Uterus (tissue), 3 donors: ENCODE measurements at regions not wholly inside any gene's neighbourhood (a gene's known extent, or its start where the extent isn't known, plus 50 kb on each side); places are given as distances from the start of the nearest gene placed in this dataset.

Experiments
- DNase-seq, 2 donors: peaks; one replicate each; pipeline ENCODE4 v3.0.0-alpha.2; 2019 to 2020
- H3K27ac ChIP-seq, 2 donors: fragments of 200-600 bp; sonication (generic); 1 replicate in 1 of 2; 2 replicates in 1 of 2; pipeline ENCODE4 v1.5.1; 2016 to 2018
- H3K27me3 ChIP-seq, 2 donors: fragments of 200-600 bp; sonication (generic); one replicate each; pipeline ENCODE4 v1.5.1; 2018 to 2019; ENCODE audit warnings: control low read depth in 1 of 2
- H3K36me3 ChIP-seq, 2 donors: fragments of 200-600 bp; sonication (generic); one replicate each; pipeline ENCODE4 v1.5.1; 2019; ENCODE audit warnings: control low read depth in 1 of 2
- H3K4me1 ChIP-seq, 2 donors: fragments of 200-600 bp; sonication (generic); one replicate each; pipeline ENCODE4 v1.5.1; 2018 to 2019; ENCODE audit warnings: control low read depth in 1 of 2
- H3K4me3 ChIP-seq, 2 donors: fragments of 200-600 bp; sonication (generic); 1 replicate in 1 of 2; 2 replicates in 1 of 2; pipeline ENCODE4 v1.5.1; 2018 to 2019; ENCODE audit warnings: mild to moderate bottlenecking in 1 of 2
- H3K9me3 ChIP-seq, 2 donors: fragments of 200-600 bp; sonication (generic); one replicate each; pipeline ENCODE4 v1.5.1; 2019; ENCODE audit warnings: control low read depth in 1 of 2
- POLR2A ChIP-seq, 2 donors: fragments of 450-650 bp; IDR thresholded peaks; one replicate each; pipeline ENCODE4 v1.6.1; 2016; ENCODE audit warnings: antibody characterized with exemption in 2 of 2, mild to moderate bottlenecking in 1 of 2, moderate library complexity in 1 of 2
- intact Hi-C: fragments of 100-400 bp; cut with DNase I; formaldehyde crosslinking; loops from one replicate; pipeline ENCODE4 v1.15.1; 2023; ENCODE audit warnings: low total_unique reads
- TF ChIP-seq, protein P1 (sequence below), 4 experiments: fragments of 200-600 bp in 2 of 4; fragments of 450-650 bp in 2 of 4; sonication (generic) in 2 of 4; IDR thresholded peaks; one replicate each; pipeline ENCODE4 v1.5.1; 2016 to 2019; ENCODE audit warnings: antibody characterized with exemption in 4 of 4, mild to moderate bottlenecking in 2 of 4, moderate library complexity in 1 of 4
- donor health status: DM: yes; HTN: yes; CAD: no.

DNA sequence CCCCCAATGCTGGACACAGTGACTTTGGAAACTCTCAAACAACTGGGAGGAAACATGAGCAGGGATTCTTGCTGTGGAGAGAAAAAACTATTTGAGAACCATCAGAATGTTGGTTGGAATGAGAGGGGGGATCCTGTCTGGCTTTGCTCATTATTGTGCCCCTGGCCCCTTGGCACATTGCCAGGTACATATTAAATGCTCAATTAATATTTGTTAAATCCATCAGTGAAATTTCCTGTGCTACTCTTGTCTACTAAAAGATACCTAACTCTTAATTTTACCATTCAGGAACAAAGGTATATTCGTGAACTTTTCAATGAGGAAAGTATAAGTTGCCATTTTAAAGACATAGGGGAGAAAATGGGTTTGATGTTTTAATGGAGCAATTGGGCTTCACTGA is 329.4 kb downstream of the OTUD1 start:
- no peaks in the 10 kb centered on the region for H3K9me3 ChIP-seq
- TF ChIP-seq, protein P1, sequence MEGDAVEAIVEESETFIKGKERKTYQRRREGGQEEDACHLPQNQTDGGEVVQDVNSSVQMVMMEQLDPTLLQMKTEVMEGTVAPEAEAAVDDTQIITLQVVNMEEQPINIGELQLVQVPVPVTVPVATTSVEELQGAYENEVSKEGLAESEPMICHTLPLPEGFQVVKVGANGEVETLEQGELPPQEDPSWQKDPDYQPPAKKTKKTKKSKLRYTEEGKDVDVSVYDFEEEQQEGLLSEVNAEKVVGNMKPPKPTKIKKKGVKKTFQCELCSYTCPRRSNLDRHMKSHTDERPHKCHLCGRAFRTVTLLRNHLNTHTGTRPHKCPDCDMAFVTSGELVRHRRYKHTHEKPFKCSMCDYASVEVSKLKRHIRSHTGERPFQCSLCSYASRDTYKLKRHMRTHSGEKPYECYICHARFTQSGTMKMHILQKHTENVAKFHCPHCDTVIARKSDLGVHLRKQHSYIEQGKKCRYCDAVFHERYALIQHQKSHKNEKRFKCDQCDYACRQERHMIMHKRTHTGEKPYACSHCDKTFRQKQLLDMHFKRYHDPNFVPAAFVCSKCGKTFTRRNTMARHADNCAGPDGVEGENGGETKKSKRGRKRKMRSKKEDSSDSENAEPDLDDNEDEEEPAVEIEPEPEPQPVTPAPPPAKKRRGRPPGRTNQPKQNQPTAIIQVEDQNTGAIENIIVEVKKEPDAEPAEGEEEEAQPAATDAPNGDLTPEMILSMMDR (IDR thresholded peaks at IDR 0.05), result no peak
- H3K27me3 ChIP-seq, result no peaks in the 10 kb centered on the region
- intact Hi-C loops, result no loop called here
- H3K27ac ChIP-seq, result no peak overlapping the region
- H3K4me1 ChIP-seq, result no peaks in the 10 kb centered on the region
- H3K36me3 ChIP-seq, result no peaks in the 10 kb centered on the region
- no peak for DNase-seq
- H3K4me3 ChIP-seq, result no peak overlapping the region

DNA sequence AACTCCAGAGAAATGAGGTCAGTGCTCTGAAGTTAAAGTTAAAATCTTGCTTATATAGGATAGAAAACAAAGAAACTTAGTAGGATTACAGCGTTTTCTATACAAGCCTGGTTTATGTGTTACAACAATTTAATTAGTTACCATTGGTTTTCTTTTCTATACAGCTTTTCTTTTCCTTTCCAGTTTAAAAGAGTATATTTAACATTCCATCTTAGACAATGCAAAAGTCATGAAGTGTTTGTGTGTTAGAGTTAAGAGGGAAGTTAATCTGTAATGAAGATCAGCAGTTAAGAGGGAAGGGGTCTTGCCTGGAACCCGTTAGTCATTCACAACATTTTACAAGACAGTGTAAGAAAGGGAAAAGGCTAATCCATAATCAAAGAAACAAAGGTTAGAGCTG is 338.3 kb downstream of the OTUD1 start:
- H3K27ac ChIP-seq, result no peak overlapping the region
- no peaks in the 10 kb centered on the region for H3K36me3 ChIP-seq
- intact Hi-C loops, result no loop called here
- H3K4me3 ChIP-seq, result no peak overlapping the region
- DNase-seq, result no peak
- no peaks in the 10 kb centered on the region for H3K9me3 ChIP-seq
- TF ChIP-seq, protein P1 (IDR thresholded peaks at IDR 0.05), result no peak
- no peak for TF ChIP-seq POLR2A (IDR thresholded peaks at IDR 0.05)
- no peaks in the 10 kb centered on the region for H3K4me1 ChIP-seq
- no peaks in the 10 kb centered on the region for H3K27me3 ChIP-seq

DNA sequence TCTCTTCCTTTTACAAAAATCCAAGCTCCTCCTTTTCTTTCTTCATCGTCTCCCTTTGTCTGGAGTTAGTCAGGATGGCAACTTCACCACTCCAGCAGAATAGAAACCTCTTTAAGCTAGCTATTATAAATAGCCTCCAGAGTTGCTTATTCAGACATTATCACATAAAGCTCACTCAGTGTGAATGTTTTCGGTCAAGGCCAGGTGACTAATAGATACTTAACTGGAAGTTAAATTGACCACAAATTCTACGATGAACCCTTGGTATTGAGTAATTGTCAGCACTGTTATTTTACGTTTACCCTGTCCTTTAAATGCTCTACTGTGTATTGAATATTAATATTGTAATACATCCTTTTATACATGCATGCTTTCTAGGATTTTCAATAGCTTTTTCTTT is 340.4 kb downstream of the OTUD1 start:
- DNase-seq, result no peak
- Histone ChIP-seq H3K4me3 (no peak overlapping the region), H3K27me3 (no peaks in the 10 kb centered on the region), H3K4me1 (no peaks in the 10 kb centered on the region), H3K36me3 (no peaks in the 10 kb centered on the region), H3K9me3 (no peaks in the 10 kb centered on the region), H3K27ac (no peak overlapping the region)
- TF ChIP-seq, protein P1 (IDR thresholded peaks at IDR 0.05), result no peak
- TF ChIP-seq POLR2A (IDR thresholded peaks at IDR 0.05), result no peak
- intact Hi-C loops, result no loop called here

DNA sequence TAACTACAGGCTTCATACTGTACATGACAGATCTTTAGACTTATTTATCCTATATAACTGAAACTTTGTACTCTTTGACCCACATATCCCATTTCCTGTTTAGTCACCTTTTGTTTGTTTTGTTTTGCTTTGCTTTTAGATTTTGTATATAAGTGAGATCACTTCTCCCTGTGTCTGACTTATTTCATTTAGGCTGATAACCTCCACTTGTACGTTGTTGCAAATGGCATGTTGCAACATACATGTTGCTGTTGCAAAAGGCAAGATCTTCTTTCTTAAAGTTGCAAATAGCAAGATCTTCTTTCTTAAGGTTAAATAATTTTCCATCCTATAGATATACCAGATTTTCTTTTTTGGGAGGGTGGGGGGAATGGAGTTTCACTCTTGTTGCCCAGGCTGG is 341.5 kb downstream of the OTUD1 start:
- H3K36me3 ChIP-seq, result no peaks in the 10 kb centered on the region
- H3K4me1 ChIP-seq, result no peaks in the 10 kb centered on the region
- no peak for TF ChIP-seq POLR2A (IDR thresholded peaks at IDR 0.05)
- TF ChIP-seq, protein P1 (IDR thresholded peaks at IDR 0.05), result no peak
- no peak for DNase-seq
- H3K4me3 ChIP-seq, result no peak overlapping the region
- no peaks in the 10 kb centered on the region for H3K9me3 ChIP-seq
- intact Hi-C loops, result no loop called here
- H3K27me3 ChIP-seq, result no peaks in the 10 kb centered on the region
- no peak overlapping the region for H3K27ac ChIP-seq

DNA sequence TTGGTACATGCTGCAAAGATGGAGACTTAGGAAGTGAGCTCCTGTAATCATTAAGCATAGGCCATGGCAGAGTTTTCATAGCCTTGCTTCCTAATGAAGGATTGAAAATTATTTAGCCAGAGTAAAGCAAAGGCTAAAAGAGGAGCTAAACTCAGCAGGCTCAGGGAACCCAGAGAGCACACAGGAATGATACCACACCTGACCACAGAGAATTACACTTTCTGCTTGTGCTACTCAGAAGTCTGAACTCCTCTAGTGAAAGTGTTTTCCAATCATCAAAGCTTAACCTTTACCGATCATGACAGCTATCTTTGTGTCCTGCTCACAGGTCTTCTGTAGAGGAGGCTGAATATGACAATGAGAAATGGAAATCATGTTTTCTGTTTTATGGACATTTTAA is 347.7 kb downstream of the OTUD1 start:
- Histone ChIP-seq H3K4me3 (no peak overlapping the region), H3K27me3 (no peaks in the 10 kb centered on the region), H3K9me3 (no peaks in the 10 kb centered on the region), H3K4me1 (no peaks in the 10 kb centered on the region), H3K36me3 (no peaks in the 10 kb centered on the region), H3K27ac (no peak overlapping the region)
- intact Hi-C loops, result no loop called here
- TF ChIP-seq, protein P1 (IDR thresholded peaks at IDR 0.05), result no peak
- no peak for TF ChIP-seq POLR2A (IDR thresholded peaks at IDR 0.05)
- DNase-seq, result no peak
